ENCODE measurements at regions not wholly inside any gene's neighbourhood (a gene's known extent, or its start where the extent isn't known, plus 50 kb on each side); places are given as distances from the start of the nearest gene placed in this dataset.

DNA sequence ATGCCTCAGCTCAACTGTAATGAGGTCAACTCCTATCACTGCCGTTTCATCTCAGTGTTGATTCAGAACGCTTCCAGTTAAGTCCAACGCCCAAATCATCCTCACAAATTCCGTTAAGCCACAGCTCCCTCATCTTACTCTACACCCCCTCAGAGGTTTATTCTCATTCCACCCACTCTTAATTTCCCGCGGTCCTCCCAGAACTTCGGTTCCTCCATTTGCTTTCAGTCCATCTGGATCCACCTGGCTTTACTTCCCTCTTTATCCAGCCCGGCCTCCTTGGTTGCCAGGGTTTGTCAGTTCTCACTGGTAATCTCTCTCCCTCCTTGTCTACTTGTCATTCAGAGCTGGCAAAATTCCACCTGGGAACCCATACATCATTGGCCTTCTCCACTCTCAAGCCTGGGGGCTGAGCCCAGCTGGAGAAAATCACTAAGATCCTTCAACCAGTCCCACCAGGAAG is 51.3 kb upstream of the RUNX1 start:
- no peak for DNase-seq

- DNase-seq = no peak
These were observed 50.2 kb upstream of the RUNX1 start for GRCh38 chr21:35099310-35099709.
